ENCODE measurements at regions not wholly inside any gene's neighbourhood (a gene's known extent, or its start where the extent isn't known, plus 50 kb on each side); places are given as distances from the start of the nearest gene placed in this dataset.

DNA sequence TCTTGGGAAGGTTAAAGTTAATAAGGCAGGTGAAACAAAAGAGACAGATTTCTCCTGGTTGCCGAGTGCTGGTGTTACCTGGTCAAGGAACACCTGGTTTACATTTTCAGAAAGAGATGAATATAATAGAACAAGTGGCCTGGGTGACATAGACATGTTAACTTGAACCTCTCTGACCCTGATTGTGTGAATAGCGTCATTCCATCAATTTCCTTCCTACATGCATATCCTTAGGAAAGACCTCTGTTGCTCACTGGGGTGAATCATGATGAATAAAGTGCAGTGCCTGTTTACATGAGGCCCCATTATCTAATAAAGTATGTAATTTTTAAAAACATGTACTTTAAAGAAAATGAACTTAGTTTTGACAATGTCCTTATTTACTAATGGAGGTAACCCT lies 1822.9 kb upstream of the FLRT2 start:
- DNase-seq (ENCODE audit: low read depth, low spot score) (peak; percentile 75), FAIRE-seq (peak; percentile 21)
- ChIA-PET POLR2A (interaction anchor here (0.6 kb wide), 1 partner anchor 1831 kb away, joined by 4 read pairs; no protein-coding TSS in a partner anchor), CTCF (interaction anchor here (1.4 kb wide), 1 partner anchor 39 kb away, joined by 3 read pairs; no protein-coding TSS in a partner anchor)
- H3K27me3 ChIP-seq (ENCODE audit: control insufficient read depth in 2 of 2, insufficient read depth in 2 of 2, low read length in 2 of 2), result no peaks in the 10 kb centered on the region
- H3K9me1 ChIP-seq (replicated peaks; ENCODE audit: control insufficient read depth, extremely low read depth, insufficient read depth, low read length), result no peaks in the 10 kb centered on the region
- H3K36me3 ChIP-seq (ENCODE audit: control insufficient read depth in 2 of 2, extremely low read depth in 1 of 2, insufficient read depth in 2 of 2, low read length in 2 of 2), result no peaks in the 10 kb centered on the region
- no TSS peak for BruUV-seq (replicated peaks)
- no peaks in the 10 kb centered on the region for H3K79me2 ChIP-seq (ENCODE audit: control insufficient read depth, insufficient read depth, low read length)
- dilution Hi-C loops (cut with MboI; ENCODE audit: extremely low pct_ligation_motif_present, low sequenced_read_pairs) (no loop called here), intact Hi-C loops (cut with micrococcal nuclease) (no loop called here)
- TF ChIP-seq GATA2 (IDR thresholded peaks at IDR 0.05; ENCODE audit: insufficient read depth, insufficient read length, low read depth, low read length), result peak; percentile 69
- TF ChIP-seq POLR2AphosphoS5 (IDR thresholded peaks at IDR 0.05; ENCODE audit: insufficient read depth, low read depth, low read length), result peak; percentile 59
- TF ChIP-seq EZH2 (IDR thresholded peaks at IDR 0.05; ENCODE audit: borderline replicate concordance, low read depth, low read length, severe bottlenecking), result no peak
- TF ChIP-seq CTCF (IDR thresholded peaks at IDR 0.05; ENCODE audit: extremely low read depth in 1 of 2, insufficient read depth in 1 of 2, low read depth in 1 of 2, low read length in 2 of 2), result no peak
- TF ChIP-seq MAX (IDR thresholded peaks at IDR 0.05; ENCODE audit: insufficient read depth, insufficient read length), result no peak
- peak; percentile 73 for TF ChIP-seq JUN (IDR thresholded peaks at IDR 0.05; ENCODE audit: borderline replicate concordance, insufficient read depth, insufficient read length, low read depth)
- TF ChIP-seq POLR2A (IDR thresholded peaks at IDR 0.05; ENCODE audit: low read depth, low read length), result no peak
- peak; percentile 93 for TF ChIP-seq FOS (IDR thresholded peaks at IDR 0.05; ENCODE audit: borderline replicate concordance, insufficient read depth, low read length)
- no peak for TF ChIP-seq MYC (IDR thresholded peaks at IDR 0.05; ENCODE audit: low read depth, low read length)
- peak overlapping the region; percentile 19 for H3K9ac ChIP-seq (replicated peaks; ENCODE audit: extremely low read depth, insufficient read depth, low read length)
- no peaks in the 10 kb centered on the region for H3K9me3 ChIP-seq (replicated peaks; ENCODE audit: control insufficient read depth, insufficient read depth, low read length)
- H3K27ac ChIP-seq (ENCODE audit: insufficient read depth, low read depth, low read length), result peak overlapping the region; percentile 55
- H4K20me1 ChIP-seq (replicated peaks; ENCODE audit: control insufficient read depth, extremely low read depth, insufficient read depth, low read length), result no peaks in the 10 kb centered on the region
- H2AFZ ChIP-seq (ENCODE audit: low read depth, low read length), result no peak overlapping the region
- H3K4me3 ChIP-seq (replicated peaks in 1 of 3; ENCODE audit: insufficient read depth in 1 of 3, low read depth in 1 of 3, low read length in 3 of 3), result no peak overlapping the region
- H3K4me2 ChIP-seq (ENCODE audit: insufficient read depth, low read length), result peak overlapping the region; percentile 42
- peaks cover 11% of the 10 kb centered on the region for H3K4me1 ChIP-seq (ENCODE audit: control insufficient read depth, extremely low read depth, insufficient read depth, low read length)
